ENCODE measurements at regions not wholly inside any gene's neighbourhood (a gene's known extent, or its start where the extent isn't known, plus 50 kb on each side); places are given as distances from the start of the nearest gene placed in this dataset.
"Not testable (repeated sequence)": the region's sequence is repeated elsewhere in the genome, so short reads cannot be mapped to it uniquely, and the experiment has no call there.

DNA sequence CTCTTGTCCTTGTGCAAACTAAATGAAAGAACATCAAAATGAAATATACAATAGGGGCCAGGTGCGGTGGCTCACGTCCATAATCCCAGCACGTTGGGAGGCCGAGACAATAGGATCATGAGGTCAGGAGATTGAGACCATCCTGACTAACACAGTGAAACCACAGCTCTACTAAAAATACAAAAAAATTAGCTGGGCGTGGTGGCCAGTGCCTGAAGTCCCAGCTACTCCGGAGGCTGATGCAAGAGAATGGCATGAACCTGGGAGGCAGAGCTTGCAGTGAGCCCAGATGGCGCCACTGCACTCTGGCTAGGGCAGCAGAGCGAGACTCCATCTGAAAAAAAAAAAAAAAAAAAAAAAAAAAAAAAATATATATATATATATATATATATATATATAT is 132.7 kb upstream of the HSFY2 start:
- not testable (repeated sequence) for DNase-seq

DNA sequence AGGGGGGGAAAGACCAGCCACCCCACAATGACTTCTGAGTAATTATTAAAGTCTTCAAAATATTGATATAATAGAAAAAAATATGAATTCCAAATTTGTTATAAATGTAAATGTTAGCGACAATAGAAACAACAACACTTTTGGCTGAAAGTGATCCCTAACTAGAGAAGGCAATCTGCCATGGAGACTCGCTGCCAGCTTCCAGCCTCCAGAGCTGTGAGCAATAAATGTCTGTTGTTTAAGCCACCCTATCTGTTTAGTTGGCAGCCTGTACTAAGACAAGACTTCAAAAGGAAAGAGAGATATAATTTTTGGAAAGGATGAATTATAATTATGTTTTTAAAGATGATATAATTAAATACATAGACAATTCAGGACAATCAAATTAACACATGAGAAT is 130.8 kb upstream of the HSFY2 start:
- no peak for DNase-seq

DNA sequence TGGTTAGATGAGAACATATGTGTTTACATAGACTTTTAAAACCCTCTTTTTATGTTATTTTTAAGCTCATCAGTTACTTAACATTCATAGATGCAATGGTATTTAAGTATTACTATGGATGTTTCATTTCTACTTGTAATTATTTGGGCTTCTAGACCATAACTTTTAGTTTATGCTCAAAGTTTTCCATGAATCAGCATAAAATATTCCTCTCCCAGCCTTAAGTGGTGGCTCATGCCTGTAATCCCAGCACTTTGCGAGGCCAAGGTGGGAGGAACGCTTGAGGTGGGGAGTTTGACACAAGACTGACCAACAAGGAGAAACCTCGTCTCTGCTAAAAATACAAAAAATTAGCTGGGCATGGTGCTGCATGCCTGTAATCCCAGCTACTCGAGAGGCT is 118.5 kb upstream of the HSFY2 start:
- no peak for DNase-seq

DNA sequence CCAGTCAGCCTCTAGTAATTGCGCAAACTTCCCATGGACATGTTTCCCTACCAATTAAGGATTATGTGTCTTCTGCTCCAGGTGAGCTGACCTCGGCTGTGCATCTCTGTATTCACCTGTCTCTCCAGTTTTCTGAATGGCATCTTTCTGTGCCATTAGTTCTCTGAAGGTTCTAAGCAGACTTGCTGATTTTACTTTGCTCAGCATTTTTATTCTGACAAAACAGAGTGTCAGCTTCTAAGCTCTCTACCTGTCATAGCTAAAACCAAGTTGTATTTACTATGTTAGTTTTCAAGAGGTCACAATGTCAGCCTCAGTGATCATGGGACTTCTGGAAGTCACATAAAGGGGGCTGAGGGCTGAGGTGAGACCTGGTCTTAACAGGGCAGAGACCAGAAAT is 116.0 kb upstream of the HSFY2 start:
- no peak for DNase-seq

DNA sequence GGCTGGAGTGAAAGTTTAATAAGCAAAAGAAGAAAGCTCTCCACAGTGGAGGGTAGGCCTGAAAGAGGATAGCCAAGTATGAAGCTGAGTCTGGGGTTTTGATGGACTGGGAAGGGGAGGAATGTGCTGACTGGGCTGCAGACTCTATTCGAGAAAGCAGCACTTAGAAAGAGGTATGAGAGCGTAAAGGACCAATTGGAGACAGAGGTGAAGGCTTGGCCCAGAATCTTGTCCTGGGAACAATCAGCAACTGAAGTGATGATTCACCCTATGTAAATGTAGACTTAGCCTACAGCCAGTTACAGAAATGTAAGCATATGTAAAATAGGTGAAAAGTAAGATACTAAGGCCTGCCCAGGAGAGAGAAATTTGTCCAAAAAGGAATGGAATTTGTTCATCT is 111.2 kb upstream of the HSFY2 start:
- DNase-seq = no peak

DNA sequence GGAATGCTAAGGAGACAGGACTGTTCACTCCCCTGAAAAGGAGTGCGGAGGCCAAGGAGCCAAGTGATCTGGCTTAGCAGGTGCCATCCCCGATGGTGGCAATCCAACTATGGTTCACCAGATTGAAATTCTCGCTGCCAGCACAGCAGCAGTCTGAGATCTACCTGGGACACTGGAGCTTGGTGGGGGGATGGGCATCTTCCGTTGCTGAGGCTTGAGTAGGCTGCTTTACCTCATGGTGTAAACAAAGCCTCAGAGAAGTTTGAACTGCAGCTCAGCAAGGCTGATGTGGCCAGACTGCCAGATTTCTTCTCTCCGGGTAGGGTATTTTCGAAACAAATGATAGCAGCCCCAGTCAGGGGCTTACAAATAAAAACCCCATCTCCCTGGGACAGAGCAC is 95.6 kb upstream of the HSFY2 start:
- not testable (repeated sequence) for DNase-seq

DNA sequence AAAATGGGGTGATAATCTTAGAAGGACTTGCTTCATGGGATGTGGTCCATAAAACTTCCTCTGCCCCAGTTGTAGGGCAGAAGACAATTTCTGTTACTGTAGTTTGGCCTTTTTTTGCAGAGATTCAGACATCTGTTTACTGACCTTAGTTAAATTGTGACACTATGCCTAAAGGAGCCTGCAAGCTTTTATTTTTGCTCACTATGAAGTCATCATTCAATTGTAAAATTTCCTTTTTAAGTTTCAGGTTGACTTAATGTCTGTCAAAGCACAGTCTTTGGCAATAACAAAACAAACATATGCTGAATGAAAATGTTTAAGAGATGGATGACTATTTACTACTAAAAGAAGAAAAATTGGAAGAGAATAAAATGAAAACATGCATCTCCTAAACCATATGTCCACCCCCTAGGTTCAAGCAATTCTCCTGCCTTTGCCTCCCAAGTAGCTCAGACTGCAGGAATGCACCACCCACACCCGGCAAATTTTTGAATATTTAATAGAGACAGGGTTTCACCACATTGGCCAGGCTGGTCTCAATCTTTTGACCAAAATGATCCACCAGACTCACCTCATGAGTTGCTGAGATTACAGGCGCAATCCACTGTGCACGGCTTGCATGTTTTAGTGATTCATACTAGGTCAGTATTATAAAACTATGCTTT is 93.5 kb upstream of the HSFY2 start:
- not testable (repeated sequence) for DNase-seq

DNA sequence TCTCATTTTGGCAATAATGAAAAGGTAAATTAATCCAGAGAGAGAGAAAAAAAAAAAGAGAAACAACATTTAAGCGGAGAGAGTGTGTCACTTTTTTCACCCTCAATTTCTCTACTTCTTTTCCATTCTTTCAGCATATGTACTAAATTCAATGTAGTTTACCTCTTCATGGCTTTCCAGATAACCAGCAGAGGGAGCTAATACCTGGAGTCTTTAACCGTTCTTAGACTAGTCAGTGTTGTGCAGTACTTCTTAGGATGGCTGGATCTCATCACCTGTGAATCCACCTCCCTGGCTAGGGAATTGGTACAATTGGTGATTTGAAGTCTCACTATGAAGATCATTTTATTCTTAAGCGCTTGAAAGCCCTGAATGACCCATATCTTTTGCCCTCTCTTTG is 87.3 kb upstream of the HSFY2 start:
- DNase-seq = not testable (repeated sequence)

DNA sequence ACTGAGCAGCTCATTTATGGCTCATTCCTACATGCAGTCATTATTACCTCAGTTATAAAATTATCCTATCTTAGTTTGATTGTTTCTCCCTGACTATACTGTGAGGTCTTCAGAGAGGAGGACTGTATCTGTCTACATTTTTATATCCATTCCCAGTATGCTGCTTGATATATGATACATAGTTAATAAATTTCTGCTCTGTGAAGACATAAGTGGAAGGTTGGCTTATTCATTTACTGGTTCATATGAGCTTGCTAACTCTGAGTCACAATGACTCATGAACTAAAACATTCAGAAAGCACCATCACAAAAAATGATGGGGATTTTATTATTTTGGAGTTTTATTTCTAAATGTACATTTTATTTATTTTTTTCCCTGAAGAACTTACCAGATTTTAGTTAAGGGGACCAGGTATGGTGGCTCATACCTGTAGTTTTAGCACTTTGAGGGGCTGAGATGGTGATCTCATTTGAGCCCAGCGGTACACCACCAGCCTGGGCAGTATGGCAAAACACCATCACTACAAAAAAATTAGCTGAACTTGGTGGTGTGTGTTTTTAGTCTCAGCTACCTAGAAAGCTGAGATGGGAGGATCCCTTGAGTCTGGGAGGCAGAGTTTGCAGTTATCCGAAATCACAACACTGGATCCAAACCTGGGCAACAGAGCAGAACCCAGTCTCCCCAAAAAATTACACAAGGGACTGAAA is 85.1 kb upstream of the HSFY2 start:
- DNase-seq = not testable (repeated sequence)

DNA sequence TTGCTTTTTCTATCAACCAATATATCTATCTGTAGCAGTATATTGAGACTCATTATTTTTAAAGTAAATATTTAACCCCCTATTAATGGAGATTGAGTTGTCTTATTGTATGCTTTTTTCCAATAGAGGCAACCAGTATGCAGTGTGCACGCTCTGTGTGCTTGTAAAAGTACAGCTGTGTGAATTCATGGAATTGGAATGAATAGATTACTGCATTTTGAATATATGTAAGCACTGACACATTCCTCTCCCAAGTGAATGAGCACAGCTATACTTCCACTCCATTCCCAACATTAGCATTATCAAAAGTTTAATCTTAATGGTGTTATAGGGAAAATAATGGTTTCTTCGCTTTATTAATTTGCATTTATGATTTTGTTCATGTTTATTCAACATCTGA is 81.6 kb upstream of the HSFY2 start:
- not testable (repeated sequence) for DNase-seq

DNA sequence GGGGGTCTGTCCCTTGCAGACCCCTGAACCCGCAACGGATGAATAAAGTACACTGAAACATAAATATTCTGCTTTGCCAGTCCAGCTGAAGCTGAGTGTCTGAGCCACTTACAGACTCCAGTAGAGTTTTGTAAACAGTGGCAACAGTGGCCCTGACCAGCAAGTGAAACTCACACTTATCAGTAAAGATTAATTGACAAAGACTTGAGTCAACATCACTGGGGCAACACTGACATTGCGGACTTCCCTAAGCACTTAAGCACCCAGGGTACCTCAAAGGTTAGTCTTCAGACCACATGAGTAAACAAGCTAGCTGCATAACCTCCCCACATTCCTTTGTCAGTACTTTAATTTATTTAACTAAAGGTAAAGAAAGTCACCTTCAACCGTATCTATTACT is 79.8 kb upstream of the HSFY2 start:
- not testable (repeated sequence) for DNase-seq

DNA sequence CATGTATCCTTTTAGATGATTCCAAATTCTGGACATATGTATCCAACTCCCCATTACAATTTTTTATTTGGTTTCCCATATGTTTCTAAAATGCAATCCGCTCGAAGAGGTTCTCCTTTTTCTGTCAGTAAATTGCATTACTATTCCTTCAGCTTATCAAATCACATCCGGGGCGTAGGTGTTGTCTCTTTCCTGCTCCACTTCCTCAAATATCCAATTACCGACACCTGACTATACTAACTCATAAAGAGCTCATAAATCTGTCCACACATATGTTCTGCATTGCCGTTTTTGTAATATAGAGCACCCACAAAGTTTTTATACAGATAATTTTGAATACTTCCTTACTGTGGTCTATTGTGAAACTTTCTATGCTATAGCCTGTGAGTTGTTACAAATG is 63.1 kb upstream of the HSFY2 start:
- DNase-seq = not testable (repeated sequence)

All from CD4-positive, alpha-beta T cell treated with Interleukin-21 for 1 hour (primary cell).